ENCODE measurements at regions not wholly inside any gene's neighbourhood (a gene's known extent, or its start where the extent isn't known, plus 50 kb on each side); places are given as distances from the start of the nearest gene placed in this dataset.

DNA sequence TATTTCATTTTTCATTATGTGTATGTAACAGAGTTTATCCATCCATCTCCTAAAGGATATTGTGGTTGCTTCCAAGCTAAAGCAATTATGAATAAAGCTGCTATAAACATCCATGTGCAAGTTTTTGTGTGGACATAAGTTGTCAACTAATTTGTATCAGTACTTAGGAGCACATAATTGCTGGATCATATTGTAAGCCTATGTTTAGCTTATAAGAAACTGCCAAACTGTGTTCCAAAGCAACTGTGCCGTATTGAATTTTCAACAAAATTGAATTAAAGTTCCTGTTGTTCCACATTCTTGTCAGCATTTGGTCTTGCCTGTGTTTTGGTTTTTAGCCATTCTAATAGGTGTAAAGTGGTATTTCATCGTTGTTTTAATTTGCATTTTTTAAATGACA, 416.9 kb downstream of the SLC6A15 start:
- intact Hi-C loops (cut with micrococcal nuclease), result no loop called here
- Histone ChIP-seq H3K9me3 (replicated peaks) (no peaks in the 10 kb centered on the region), H3K27me3 (ENCODE audit: low read depth) (no peaks in the 10 kb centered on the region), H3K36me3 (no peaks in the 10 kb centered on the region), H3K4me3 (no peak overlapping the region), H3K27ac (replicated peaks) (no peak overlapping the region), H3K4me1 (no peaks in the 10 kb centered on the region)
- no peak for DNase-seq
- TF ChIP-seq CTCF (IDR thresholded peaks at IDR 0.05; ENCODE audit: borderline replicate concordance), result no peak

DNA sequence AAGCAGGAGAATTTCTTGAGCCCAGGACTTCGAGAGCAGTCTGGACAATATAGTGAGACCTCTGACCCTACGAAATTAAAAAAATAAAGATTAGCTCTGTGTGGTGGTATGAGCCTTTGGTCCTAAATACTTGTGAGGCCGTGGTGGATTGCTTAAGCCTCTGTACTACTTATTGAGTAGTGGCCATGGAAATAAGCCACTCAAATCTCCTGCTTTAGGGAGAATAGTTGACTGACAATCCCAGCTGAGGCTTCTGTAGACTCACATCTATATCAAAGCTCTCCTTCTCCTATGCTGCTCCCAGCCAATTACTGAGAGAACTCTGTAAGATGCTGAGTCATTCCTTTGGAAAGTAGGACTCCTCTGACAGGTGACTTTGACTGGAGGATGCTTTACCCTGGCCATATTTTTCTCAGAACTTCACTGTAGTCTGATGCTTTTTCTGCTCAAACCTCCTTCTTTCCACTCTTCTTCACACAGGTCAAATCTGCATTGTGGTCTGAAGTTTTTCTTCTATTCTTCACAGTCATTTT, 420.2 kb downstream of the SLC6A15 start:
- TF ChIP-seq CTCF (IDR thresholded peaks at IDR 0.05; ENCODE audit: borderline replicate concordance), result no peak
- H3K36me3 ChIP-seq, result no peaks in the 10 kb centered on the region
- no peaks in the 10 kb centered on the region for H3K27me3 ChIP-seq (ENCODE audit: low read depth)
- no peaks in the 10 kb centered on the region for H3K4me1 ChIP-seq
- no peak overlapping the region for H3K27ac ChIP-seq (replicated peaks)
- intact Hi-C loops (cut with micrococcal nuclease), result no loop called here
- no peak for DNase-seq
- no peaks in the 10 kb centered on the region for H3K9me3 ChIP-seq (replicated peaks)
- H3K4me3 ChIP-seq, result no peak overlapping the region

DNA sequence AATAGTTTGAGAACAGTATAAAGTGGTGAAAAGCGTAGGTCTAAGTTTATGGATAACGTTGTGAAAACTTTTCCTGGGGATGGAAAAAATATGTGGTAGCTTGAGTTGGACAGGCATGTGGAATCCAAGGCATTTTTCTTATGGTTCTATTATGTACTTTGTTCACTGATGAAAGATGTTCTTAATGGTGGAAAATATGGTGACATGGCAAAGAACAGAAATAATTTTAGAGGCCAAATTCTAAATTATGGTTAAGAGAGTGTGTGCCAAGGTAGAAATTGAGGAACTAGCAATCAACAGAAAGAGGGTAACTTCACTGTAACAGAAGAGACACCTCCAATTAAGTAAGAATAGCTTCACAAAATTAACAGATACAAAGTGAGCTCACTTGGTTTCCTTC, 427.8 kb downstream of the SLC6A15 start:
- no peak overlapping the region for H3K27ac ChIP-seq (replicated peaks)
- intact Hi-C loops (cut with micrococcal nuclease), result no loop called here
- TF ChIP-seq CTCF (IDR thresholded peaks at IDR 0.05; ENCODE audit: borderline replicate concordance), result no peak

DNA sequence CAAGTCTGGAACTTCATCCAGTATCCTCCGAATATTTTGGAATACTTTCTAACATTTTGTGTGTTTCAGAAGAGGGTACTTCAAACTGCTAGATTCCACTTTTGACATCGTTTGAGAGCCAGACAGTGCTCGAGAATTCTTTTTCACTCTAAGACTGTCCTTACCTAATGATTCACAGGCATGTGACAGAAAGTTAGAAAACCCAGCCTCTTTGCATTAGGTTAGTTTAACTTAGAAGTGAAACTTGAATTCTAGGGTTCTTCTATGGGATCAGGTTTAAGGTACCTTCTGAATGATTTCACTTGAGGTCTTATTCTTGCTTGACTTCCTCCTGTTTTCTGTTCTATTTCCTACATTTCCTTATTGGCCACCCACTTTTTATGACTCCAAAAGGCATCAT, 431.8 kb downstream of the SLC6A15 start:
- no peaks in the 10 kb centered on the region for H3K36me3 ChIP-seq
- TF ChIP-seq CTCF (IDR thresholded peaks at IDR 0.05; ENCODE audit: borderline replicate concordance), result no peak
- no peaks in the 10 kb centered on the region for H3K27me3 ChIP-seq (ENCODE audit: low read depth)
- no peaks in the 10 kb centered on the region for H3K4me1 ChIP-seq
- no peak for DNase-seq
- no peak overlapping the region for H3K4me3 ChIP-seq
- H3K27ac ChIP-seq (replicated peaks), result no peak overlapping the region
- intact Hi-C loops (cut with micrococcal nuclease), result no loop called here
- H3K9me3 ChIP-seq (replicated peaks), result peaks cover 21% of the 10 kb centered on the region

More for the DNA sequence above, 427.8 kb downstream of the SLC6A15 start:
- H3K4me1 ChIP-seq, result no peaks in the 10 kb centered on the region
- H3K9me3 ChIP-seq (replicated peaks), result no peaks in the 10 kb centered on the region
- H3K36me3 ChIP-seq, result no peaks in the 10 kb centered on the region
- no peak for DNase-seq
- H3K4me3 ChIP-seq, result no peak overlapping the region
- no peaks in the 10 kb centered on the region for H3K27me3 ChIP-seq (ENCODE audit: low read depth)

DNA sequence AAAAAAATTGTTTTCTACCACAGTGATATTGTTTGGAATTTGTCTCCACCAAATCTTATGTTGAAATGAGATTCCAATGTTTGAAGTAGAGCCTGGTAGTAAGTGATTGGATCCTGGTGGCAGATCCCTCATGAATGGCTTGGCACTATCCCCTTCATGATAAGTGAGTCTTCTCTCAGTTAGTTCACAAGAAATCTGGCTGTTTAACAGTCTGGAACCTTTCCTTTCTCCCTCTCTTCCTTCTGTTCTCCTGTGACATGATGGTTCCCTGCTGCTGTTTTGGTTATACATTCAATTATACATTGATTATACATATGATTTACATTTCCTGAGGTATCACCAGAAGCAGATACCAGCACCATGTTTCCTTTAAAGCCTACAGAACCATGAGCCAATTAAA, 442.2 kb downstream of the SLC6A15 start:
- H3K27me3 ChIP-seq (ENCODE audit: low read depth), result no peaks in the 10 kb centered on the region
- no peak for DNase-seq
- no peak for TF ChIP-seq CTCF (IDR thresholded peaks at IDR 0.05; ENCODE audit: borderline replicate concordance)
- H3K36me3 ChIP-seq, result no peaks in the 10 kb centered on the region
- no peaks in the 10 kb centered on the region for H3K9me3 ChIP-seq (replicated peaks)
- no peaks in the 10 kb centered on the region for H3K4me1 ChIP-seq
- no peak overlapping the region for H3K27ac ChIP-seq (replicated peaks)
- intact Hi-C loops (cut with micrococcal nuclease), result no loop called here
- no peak overlapping the region for H3K4me3 ChIP-seq

GRCh38 chr12:84464616-84465015, 448.0 kb downstream of the SLC6A15 start:
- no peaks in the 10 kb centered on the region for H3K9me3 ChIP-seq (replicated peaks)
- no peak for TF ChIP-seq CTCF (IDR thresholded peaks at IDR 0.05; ENCODE audit: borderline replicate concordance)
- intact Hi-C loops (cut with micrococcal nuclease), result no loop called here
- DNase-seq, result no peak
- H3K4me3 ChIP-seq, result no peak overlapping the region
- no peaks in the 10 kb centered on the region for H3K36me3 ChIP-seq
- H3K4me1 ChIP-seq, result no peaks in the 10 kb centered on the region
- no peaks in the 10 kb centered on the region for H3K27me3 ChIP-seq (ENCODE audit: low read depth)
- no peak overlapping the region for H3K27ac ChIP-seq (replicated peaks)
